ENCODE measurements at regions not wholly inside any gene's neighbourhood (a gene's known extent, or its start where the extent isn't known, plus 50 kb on each side); places are given as distances from the start of the nearest gene placed in this dataset.
"Not testable (repeated sequence)": the region's sequence is repeated elsewhere in the genome, so short reads cannot be mapped to it uniquely, and the experiment has no call there.

DNA sequence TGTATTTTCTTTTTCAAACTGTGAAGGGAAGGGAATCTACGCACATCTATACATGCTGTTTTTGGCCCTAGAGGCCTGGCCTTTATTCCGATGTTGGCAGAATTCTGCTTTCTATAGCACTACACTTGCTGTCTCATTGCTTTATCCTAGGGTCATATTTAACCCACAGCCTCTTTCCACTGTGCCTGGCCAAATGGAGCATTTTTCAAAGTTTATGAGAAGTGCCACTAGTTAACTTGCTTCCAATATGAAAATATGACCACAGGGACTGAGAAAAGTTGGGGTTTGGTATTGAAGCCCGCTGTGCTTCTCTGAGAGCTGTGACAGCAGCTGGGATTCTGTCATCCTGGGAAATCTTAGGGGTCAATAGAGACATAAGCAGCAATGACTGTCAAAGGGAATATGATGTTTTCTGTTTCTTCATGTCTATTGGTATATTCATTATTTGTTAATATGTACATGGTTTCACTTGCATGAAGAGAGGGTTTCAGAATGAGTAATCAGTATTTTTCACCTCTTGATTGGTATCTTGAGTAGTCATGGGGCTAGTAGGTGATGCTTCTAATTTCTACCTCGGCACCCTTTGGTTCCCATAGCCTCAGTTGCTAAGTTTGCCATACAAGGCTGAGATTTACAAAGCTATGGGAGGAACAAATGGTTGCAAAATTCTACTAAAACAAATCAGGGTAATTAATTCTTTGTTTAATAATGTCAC lies 275.8 kb upstream of the RBMS3 start:
- Mint-ChIP-seq H3K9me3 (peaks cover 7% of the 10 kb centered on the region), H3K27me3 (no peaks in the 10 kb centered on the region), H3K4me1 (ENCODE audit: low read depth in 2 of 2) (no peaks in the 10 kb centered on the region), H3K36me3 (no peaks in the 10 kb centered on the region), H3K4me3 (no peak overlapping the region), H3K27ac (no peak overlapping the region)
- ATAC-seq, result no peak
- no peak for DNase-seq (ENCODE audit: low spot score)

DNA sequence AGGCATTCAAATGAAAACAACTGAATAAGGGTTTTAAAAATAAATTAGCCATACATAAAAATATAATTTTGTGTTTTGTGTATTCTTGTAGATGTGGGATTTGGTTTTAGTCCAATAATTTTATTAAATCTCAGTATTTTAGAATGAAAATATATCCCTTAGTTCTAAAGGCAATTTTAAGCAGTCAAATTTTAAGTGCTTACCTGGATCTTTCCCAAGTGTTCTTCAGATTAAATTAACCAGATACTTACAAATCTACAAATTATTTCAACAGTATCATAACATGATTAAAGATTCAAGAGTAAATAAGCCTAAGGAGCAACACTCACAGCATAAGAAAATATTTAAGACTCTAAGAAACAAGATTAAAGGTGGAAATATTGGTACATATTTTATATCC lies 275.0 kb upstream of the RBMS3 start:
- no peak for ATAC-seq
- H3K27ac Mint-ChIP-seq, result no peak overlapping the region
- H3K27me3 Mint-ChIP-seq, result no peaks in the 10 kb centered on the region
- H3K36me3 Mint-ChIP-seq, result no peaks in the 10 kb centered on the region
- no peak overlapping the region for H3K4me3 Mint-ChIP-seq
- peaks cover 7% of the 10 kb centered on the region for H3K9me3 Mint-ChIP-seq
- no peak for DNase-seq (ENCODE audit: low spot score)
- H3K4me1 Mint-ChIP-seq (ENCODE audit: low read depth in 2 of 2), result no peaks in the 10 kb centered on the region

DNA sequence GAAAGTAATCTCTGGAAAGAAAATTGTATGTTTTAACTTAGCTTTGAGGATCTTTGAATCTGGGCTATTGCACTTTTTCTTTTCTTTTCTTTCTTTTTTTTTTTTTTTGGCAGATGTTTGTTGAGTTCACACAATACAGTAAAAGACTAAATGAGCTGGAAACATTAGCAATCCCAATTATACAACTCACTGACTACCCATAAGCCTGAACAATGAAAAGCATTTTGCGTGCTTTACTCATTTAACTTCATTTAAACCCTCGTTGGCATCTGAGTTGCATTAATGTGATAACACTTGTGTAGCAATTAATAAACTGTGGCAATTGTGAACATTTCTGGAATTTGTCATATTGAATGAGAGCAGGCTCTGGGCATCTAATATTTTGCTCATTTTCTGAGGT lies 269.4 kb upstream of the RBMS3 start:
- ATAC-seq (no peak), DNase-seq (ENCODE audit: low spot score) (no peak)
- Mint-ChIP-seq H3K9me3 (peaks cover 2% of the 10 kb centered on the region), H3K4me1 (ENCODE audit: low read depth in 2 of 2) (no peaks in the 10 kb centered on the region), H3K4me3 (no peak overlapping the region), H3K36me3 (no peaks in the 10 kb centered on the region), H3K27ac (no peak overlapping the region), H3K27me3 (no peaks in the 10 kb centered on the region)

DNA sequence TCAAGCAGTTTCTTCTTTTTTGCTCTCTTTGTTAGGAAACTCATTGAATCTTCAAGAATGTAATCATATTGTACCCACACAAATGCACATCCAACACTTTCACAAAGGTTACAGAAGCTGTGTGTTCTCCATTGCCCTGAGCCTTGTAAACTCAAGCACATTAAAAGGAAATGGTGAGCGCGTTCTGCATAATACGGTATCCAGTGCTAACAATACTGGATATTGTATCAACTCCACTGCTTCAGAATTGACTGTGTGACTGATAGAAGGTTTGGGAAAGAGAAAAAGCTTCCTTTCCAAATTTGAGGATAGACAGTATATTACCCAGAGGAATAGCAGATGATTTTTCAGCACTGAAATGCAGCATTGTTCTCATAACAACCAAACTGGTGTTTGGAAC lies 268.9 kb upstream of the RBMS3 start:
- no peaks in the 10 kb centered on the region for H3K36me3 Mint-ChIP-seq
- no peak overlapping the region for H3K4me3 Mint-ChIP-seq
- H3K27me3 Mint-ChIP-seq, result no peaks in the 10 kb centered on the region
- H3K27ac Mint-ChIP-seq, result no peak overlapping the region
- DNase-seq (ENCODE audit: low spot score) (no peak), ATAC-seq (no peak)
- H3K4me1 Mint-ChIP-seq (ENCODE audit: low read depth in 2 of 2), result no peaks in the 10 kb centered on the region
- H3K9me3 Mint-ChIP-seq, result no peaks in the 10 kb centered on the region

DNA sequence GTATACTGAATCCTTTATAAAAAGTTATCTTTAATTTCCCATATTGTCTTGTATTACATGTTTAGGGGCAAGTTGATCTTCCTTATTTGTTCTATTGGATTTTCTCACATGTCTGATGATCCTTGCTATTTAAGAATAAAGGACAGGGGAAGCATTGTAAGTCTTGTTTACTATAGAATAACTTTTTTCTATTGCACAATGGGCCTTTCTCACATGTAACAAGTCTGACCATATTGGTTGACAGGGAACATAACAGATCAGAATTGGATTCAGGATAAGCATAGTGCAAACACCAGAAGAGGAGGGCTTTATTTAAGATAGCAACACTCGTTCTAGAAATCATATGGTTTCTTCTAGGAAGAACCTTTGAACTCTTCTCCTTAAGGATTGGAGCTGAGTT lies 257.9 kb upstream of the RBMS3 start:
- Mint-ChIP-seq H3K4me1 (ENCODE audit: low read depth in 2 of 2) (no peaks in the 10 kb centered on the region), H3K36me3 (no peaks in the 10 kb centered on the region), H3K27me3 (no peaks in the 10 kb centered on the region), H3K4me3 (no peak overlapping the region), H3K27ac (no peak overlapping the region), H3K9me3 (peaks cover 21% of the 10 kb centered on the region)
- no peak for DNase-seq (ENCODE audit: low spot score)
- ATAC-seq, result no peak

DNA sequence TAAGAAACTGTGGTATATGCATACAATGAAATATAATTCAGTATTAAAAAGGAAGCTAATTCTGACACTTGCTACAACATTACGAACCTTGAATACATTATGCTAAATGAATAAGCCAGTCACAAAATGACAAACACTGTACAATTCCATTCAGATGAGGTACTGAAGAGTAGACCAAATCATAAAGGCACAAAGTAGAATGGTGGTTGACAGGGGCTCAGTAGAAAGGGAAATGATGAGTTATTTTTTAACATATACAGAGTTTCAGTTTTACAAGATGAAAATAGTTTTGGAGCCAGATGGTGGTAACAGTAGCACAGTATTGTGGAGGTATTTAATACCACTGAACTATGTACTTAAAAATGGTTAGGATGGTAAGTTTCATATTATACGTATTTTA lies 254.6 kb upstream of the RBMS3 start:
- H3K4me1 Mint-ChIP-seq (ENCODE audit: low read depth in 2 of 2), result no peaks in the 10 kb centered on the region
- no peak overlapping the region for H3K4me3 Mint-ChIP-seq
- ATAC-seq (peak in 1 of 2 donors; percentile 78), DNase-seq (ENCODE audit: low spot score) (no peak)
- peak overlapping the region in 1 of 2 donors; percentile 12 for H3K27ac Mint-ChIP-seq
- no peaks in the 10 kb centered on the region for H3K27me3 Mint-ChIP-seq
- H3K36me3 Mint-ChIP-seq, result no peaks in the 10 kb centered on the region
- H3K9me3 Mint-ChIP-seq, result peaks cover 16% of the 10 kb centered on the region

DNA sequence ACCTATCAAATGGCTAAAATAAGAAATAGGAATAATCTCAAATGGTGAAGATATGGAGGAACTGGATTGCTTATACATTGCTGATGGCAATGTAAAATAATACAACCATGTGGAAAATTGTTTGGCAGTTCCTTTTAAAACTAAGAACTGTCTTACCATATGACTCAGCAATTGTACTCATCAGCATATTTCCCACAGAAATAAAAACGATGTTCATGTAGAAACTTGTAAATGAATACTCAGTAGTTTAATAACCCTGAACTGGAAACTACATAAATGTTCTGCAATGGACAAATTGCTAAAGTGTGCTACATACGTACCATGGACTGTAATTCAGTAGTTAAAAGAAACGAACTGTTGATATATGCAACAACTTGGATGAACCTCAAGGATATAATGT lies 253.9 kb upstream of the RBMS3 start:
- Mint-ChIP-seq H3K4me3 (no peak overlapping the region), H3K27ac (peak overlapping the region in 1 of 2 donors; percentile 12), H3K27me3 (no peaks in the 10 kb centered on the region), H3K36me3 (no peaks in the 10 kb centered on the region), H3K4me1 (ENCODE audit: low read depth in 2 of 2) (no peaks in the 10 kb centered on the region), H3K9me3 (peaks cover 16% of the 10 kb centered on the region)
- ATAC-seq (no peak), DNase-seq (ENCODE audit: low spot score) (no peak)

DNA sequence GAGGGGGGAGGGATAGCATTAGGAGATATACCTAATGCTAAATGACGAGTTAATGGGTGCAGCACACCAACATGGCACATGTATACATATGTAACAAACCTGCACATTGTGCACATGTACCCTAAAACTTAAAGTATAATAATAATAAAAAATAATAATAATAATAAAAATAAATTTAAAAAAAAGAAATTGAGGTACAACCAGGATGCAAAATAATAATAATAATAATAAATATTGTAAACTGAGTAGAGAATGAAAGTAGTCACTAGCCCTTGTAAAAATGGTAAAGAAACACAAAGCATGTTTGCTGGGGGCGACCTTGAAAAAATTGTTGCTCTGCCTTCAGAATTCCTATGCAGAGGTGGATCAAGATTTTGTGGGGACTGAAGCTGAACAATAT lies 249.7 kb upstream of the RBMS3 start:
- not testable (repeated sequence) for H3K9me3 Mint-ChIP-seq; DNase-seq (ENCODE audit: low spot score); H3K4me1 Mint-ChIP-seq (ENCODE audit: low read depth in 2 of 2); ATAC-seq; H3K4me3 Mint-ChIP-seq; H3K27ac Mint-ChIP-seq; H3K27me3 Mint-ChIP-seq; H3K36me3 Mint-ChIP-seq

DNA sequence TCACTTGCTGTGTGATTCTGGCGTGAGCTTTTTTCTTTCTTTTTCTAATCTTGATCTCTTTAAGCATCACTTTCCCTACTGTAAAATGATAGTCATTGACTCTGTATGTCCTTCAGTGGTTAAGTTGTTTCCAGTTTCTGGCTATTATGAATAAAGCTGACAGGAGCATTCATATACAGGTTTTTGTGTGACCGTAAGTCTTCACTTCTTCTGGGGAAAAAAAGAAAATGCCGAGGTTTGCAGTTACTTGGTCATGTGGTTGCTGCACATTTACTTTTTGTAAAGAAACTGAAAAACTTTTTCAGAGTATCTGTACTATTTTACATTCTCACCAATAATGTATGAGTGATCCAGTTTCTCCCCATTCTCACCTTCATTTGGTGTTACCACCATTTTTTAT lies 247.4 kb upstream of the RBMS3 start:
- no peak overlapping the region for H3K27ac Mint-ChIP-seq
- H3K9me3 Mint-ChIP-seq, result peaks cover 3% of the 10 kb centered on the region
- peaks cover 4% of the 10 kb centered on the region for H3K36me3 Mint-ChIP-seq
- no peaks in the 10 kb centered on the region for H3K4me1 Mint-ChIP-seq (ENCODE audit: low read depth in 2 of 2)
- DNase-seq (ENCODE audit: low spot score) (no peak), ATAC-seq (no peak)
- no peak overlapping the region for H3K4me3 Mint-ChIP-seq
- H3K27me3 Mint-ChIP-seq, result no peaks in the 10 kb centered on the region

DNA sequence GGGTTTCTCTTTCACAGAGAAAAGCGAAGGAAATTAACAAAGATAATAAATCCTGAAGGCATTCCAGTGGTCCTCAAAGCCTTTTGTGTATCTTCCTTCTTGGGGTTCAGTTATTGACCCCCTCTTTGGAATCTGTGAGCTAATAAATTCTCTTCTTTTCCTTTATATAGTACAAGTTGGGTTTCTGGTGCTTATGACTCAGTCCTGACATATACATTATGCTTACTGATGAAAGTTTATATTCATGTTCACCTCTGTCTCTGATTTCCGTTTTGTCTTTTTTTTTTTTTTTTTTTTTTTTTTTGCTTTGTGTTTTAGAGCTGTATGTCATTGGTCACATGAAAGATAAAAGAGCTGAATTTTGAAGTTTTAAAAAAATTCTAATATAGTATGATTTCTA lies 230.7 kb upstream of the RBMS3 start:
- peaks cover 10% of the 10 kb centered on the region for H3K36me3 Mint-ChIP-seq
- ATAC-seq (no peak), DNase-seq (ENCODE audit: low spot score) (no peak)
- H3K4me1 Mint-ChIP-seq (ENCODE audit: low read depth in 2 of 2), result no peaks in the 10 kb centered on the region
- H3K4me3 Mint-ChIP-seq, result no peak overlapping the region
- no peaks in the 10 kb centered on the region for H3K27me3 Mint-ChIP-seq
- no peak overlapping the region for H3K27ac Mint-ChIP-seq
- H3K9me3 Mint-ChIP-seq, result peaks cover 23% of the 10 kb centered on the region

DNA sequence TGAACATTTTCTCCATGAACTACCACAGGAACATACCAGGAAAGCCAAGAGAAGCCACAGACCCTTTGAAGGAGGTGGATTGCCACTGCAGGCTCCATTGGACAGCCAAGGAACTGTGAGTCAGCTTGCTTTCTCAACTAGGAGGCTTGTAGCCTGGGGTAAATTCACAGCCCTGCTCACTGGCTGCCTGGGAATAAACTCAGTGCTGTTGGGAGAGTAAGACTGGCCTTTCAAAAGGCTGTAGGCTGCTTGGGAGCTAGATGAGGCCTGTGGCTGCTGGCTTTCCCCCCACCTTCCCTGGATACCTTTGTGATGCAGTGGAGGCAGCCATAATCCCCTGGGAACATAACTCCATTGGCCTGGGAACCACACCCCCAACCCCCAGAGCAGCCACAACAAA lies 223.5 kb upstream of the RBMS3 start:
- H3K27me3 Mint-ChIP-seq, result no peaks in the 10 kb centered on the region
- DNase-seq (ENCODE audit: low spot score) (no peak), ATAC-seq (no peak)
- no peak overlapping the region for H3K27ac Mint-ChIP-seq
- H3K4me1 Mint-ChIP-seq (ENCODE audit: low read depth in 2 of 2), result no peaks in the 10 kb centered on the region
- H3K4me3 Mint-ChIP-seq, result no peak overlapping the region
- H3K36me3 Mint-ChIP-seq, result peaks cover 19% of the 10 kb centered on the region
- peaks cover 39% of the 10 kb centered on the region for H3K9me3 Mint-ChIP-seq

DNA sequence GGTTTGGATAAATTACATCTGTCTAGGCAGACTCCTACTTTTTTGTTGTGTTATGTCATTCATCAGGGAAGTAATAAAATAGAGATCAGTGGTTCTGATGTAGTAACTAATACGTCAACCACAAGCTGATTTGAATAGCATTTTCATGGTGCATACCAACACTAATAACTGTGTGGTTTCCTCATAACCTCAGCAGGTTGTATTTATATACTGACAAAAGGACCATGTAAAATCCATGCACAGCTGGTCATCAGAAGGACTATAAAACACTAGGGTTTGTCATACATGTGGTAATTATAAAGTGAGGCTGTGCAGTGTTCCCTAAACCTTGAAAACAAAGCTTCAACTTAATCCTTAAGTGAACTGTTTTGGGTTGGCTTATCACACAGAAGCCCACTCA lies 216.8 kb upstream of the RBMS3 start:
- DNase-seq (ENCODE audit: low spot score) (no peak), ATAC-seq (no peak)
- Mint-ChIP-seq H3K27ac (no peak overlapping the region), H3K27me3 (no peaks in the 10 kb centered on the region), H3K36me3 (no peaks in the 10 kb centered on the region), H3K4me3 (no peak overlapping the region), H3K4me1 (ENCODE audit: low read depth in 2 of 2) (no peaks in the 10 kb centered on the region), H3K9me3 (peaks cover 10% of the 10 kb centered on the region)

DNA sequence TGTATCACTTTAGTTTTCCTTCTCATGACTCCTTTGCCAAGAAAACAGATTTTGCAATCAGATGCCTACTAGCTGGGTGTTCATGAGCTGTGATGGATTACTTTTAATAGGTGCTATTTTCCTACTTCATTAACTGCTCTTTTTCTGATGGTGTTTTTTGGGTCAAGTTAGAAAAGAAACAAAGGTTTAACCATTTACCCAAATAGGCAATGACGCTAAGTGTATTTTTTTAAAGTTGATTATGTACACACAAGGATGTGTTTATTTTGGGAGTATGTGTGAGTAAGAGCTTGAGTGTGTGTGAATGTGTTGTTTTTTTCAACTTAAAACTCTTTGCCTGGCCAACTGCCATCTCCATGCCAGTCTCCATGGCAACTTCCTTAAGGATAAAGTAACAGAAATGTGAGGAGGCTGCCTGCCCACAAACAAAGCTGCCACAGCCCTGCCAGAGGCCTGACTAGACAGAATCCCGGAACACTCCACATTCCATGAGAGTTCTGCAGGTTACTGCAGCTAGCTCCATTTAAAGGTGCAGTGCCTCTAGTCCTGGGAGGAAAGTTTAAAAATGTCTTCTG lies 215.6 kb upstream of the RBMS3 start:
- Mint-ChIP-seq H3K4me3 (no peak overlapping the region), H3K27me3 (no peaks in the 10 kb centered on the region), H3K36me3 (no peaks in the 10 kb centered on the region), H3K4me1 (ENCODE audit: low read depth in 2 of 2) (no peaks in the 10 kb centered on the region), H3K27ac (no peak overlapping the region), H3K9me3 (peaks cover 4% of the 10 kb centered on the region)
- ATAC-seq (no peak), DNase-seq (ENCODE audit: low spot score) (no peak)

DNA sequence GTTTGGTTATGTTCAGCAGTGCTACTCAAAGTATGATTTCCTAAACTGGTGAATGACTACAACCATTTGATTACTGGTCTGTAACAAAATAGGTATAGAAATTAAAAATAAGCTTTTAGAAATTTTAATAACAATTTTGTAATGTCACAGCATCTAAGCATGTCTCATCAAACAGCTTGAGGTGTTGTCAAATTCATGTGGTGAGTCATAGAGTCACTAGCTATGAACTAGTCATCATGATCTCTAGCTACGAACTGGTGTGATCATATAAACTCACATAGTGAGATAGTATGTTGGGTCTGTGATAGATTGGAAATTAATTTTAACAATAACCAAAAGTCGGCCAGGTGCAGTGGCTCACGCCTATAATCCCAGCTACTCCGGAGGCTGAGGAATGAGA lies 213.9 kb upstream of the RBMS3 start:
- Mint-ChIP-seq H3K36me3 (peaks cover 7% of the 10 kb centered on the region), H3K9me3 (peaks cover 17% of the 10 kb centered on the region), H3K4me1 (ENCODE audit: low read depth in 2 of 2) (no peaks in the 10 kb centered on the region), H3K4me3 (no peak overlapping the region), H3K27me3 (no peaks in the 10 kb centered on the region), H3K27ac (no peak overlapping the region)
- DNase-seq (ENCODE audit: low spot score), result no peak
- no peak for ATAC-seq

All from natural killer cell treated with Interleukin-12 subunit alpha and Interleukin-12 subunit beta and Interleukin-15 and Interleukin-18, amount 100 ng/mL, for 72 hours (primary cell).